ENCODE measurements at regions not wholly inside any gene's neighbourhood (a gene's known extent, or its start where the extent isn't known, plus 50 kb on each side); places are given as distances from the start of the nearest gene placed in this dataset.

DNA sequence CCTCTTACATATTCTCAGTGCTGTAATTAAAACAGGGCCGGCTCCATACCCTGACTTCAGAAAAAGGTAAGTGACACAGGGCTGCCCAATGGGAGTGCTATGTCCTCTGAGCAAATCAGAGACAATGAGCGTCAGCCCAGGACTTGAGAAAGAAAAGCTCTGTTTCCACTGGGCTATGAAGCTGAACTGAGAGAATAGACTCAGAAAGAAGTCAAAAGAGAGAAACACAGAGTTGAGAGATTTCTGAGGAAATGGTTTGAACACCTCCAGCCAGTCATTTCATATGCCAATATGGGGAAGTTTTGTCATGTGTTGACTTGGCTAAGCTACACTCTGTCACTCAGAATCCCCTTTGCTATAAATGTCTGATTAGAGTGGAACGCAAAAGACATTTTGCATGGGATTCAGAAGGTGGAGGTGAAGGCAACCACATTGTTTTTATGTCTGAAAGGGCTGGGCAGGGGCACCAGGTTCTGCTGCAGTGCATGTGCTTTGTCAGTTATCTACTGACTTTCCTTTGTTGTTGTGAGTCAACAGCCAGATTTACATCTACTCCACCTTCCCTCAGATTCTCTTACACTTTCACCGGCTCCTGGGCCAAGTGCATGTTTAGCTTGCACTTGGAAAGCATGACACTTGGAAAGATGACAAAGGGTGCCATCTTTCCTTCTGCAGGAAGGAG, 313.3 kb downstream of the DUSP6 start:
- TF ChIP-seq, protein P1, sequence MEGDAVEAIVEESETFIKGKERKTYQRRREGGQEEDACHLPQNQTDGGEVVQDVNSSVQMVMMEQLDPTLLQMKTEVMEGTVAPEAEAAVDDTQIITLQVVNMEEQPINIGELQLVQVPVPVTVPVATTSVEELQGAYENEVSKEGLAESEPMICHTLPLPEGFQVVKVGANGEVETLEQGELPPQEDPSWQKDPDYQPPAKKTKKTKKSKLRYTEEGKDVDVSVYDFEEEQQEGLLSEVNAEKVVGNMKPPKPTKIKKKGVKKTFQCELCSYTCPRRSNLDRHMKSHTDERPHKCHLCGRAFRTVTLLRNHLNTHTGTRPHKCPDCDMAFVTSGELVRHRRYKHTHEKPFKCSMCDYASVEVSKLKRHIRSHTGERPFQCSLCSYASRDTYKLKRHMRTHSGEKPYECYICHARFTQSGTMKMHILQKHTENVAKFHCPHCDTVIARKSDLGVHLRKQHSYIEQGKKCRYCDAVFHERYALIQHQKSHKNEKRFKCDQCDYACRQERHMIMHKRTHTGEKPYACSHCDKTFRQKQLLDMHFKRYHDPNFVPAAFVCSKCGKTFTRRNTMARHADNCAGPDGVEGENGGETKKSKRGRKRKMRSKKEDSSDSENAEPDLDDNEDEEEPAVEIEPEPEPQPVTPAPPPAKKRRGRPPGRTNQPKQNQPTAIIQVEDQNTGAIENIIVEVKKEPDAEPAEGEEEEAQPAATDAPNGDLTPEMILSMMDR (IDR thresholded peaks at IDR 0.05; ENCODE audit: low read length, missing control alignments): no peak
- H3K4me3 ChIP-seq (replicated peaks; ENCODE audit: low read depth, low read length): no peak overlapping the region
- DNase-seq (ENCODE audit: low read depth): no peak

GRCh38 chr12:89033062-89033461, 319.2 kb downstream of the DUSP6 start:
- no peak for DNase-seq (ENCODE audit: low read depth)
- TF ChIP-seq, protein P1 (IDR thresholded peaks at IDR 0.05; ENCODE audit: low read length, missing control alignments): no peak
- H3K4me3 ChIP-seq (replicated peaks; ENCODE audit: low read depth, low read length): no peak overlapping the region

GRCh38 chr12:89029961-89030360, 322.3 kb downstream of the DUSP6 start:
- TF ChIP-seq, protein P1 (IDR thresholded peaks at IDR 0.05; ENCODE audit: low read length, missing control alignments): no peak
- H3K4me3 ChIP-seq (replicated peaks; ENCODE audit: low read depth, low read length): no peak overlapping the region
- peak; percentile 15 for DNase-seq (ENCODE audit: low read depth)

DNA sequence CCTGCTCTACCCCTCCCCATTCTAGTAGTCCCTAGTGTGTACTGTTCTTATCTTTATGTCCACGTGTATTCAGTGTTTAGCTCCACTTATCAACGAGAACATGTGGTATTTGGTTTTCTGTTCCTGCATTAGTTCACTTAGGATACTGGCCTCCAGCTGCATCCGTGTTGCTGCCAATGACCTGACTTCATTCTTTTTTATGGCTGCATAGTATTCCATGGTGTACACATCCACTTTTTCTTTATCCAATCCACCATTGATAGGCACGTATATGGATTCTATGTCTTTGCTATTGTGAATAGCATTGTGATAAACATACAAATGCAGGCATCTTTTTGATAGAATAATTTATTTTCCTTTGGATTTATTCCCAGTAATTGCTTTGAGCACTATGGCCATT, 327.7 kb downstream of the DUSP6 start:
- TF ChIP-seq, protein P1 (IDR thresholded peaks at IDR 0.05; ENCODE audit: low read length, missing control alignments): no peak
- no peak overlapping the region for H3K4me3 ChIP-seq (replicated peaks; ENCODE audit: low read depth, low read length)
- no peak for DNase-seq (ENCODE audit: low read depth)

GRCh38 chr12:89023936-89024335, 328.4 kb downstream of the DUSP6 start:
- no peak for DNase-seq (ENCODE audit: low read depth)

DNA sequence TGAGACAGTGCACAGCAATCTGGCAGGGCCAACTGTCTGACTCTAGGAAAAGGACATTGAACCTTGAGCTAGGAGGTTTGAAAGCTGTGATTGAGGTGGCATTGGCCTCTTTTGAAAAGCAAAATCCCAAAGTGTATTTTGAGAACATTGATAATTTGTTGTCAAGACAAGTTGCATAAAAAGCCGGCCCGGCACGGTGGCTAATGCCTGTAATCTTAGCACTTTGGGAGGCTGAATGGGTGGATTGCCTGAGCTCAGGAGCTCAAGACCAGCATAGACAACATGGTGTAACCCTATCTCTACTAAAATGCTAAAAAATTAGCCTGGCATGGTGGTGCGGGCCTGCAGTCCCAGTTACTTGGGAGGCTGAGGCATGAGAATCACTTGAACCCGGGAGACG, 331.6 kb downstream of the DUSP6 start:
- no peak for DNase-seq (ENCODE audit: low read depth)
- no peak overlapping the region for H3K4me3 ChIP-seq (replicated peaks; ENCODE audit: low read depth, low read length)
- TF ChIP-seq, protein P1 (IDR thresholded peaks at IDR 0.05; ENCODE audit: low read length, missing control alignments): no peak

More at GRCh38 chr12:89023936-89024335, 328.4 kb downstream of the DUSP6 start:
- TF ChIP-seq, protein P1 (IDR thresholded peaks at IDR 0.05; ENCODE audit: low read length, missing control alignments): no peak
- no peak overlapping the region for H3K4me3 ChIP-seq (replicated peaks; ENCODE audit: low read depth, low read length)

GRCh38 chr12:89020121-89020480, 332.2 kb downstream of the DUSP6 start:
- no peak overlapping the region for H3K4me3 ChIP-seq (replicated peaks; ENCODE audit: low read depth, low read length)
- no peak for DNase-seq (ENCODE audit: low read depth)
- TF ChIP-seq, protein P1 (IDR thresholded peaks at IDR 0.05; ENCODE audit: low read length, missing control alignments): no peak
